Loucy (cell line): ENCODE measurements at regions not wholly inside any gene's neighbourhood (a gene's known extent, or its start where the extent isn't known, plus 50 kb on each side); places are given as distances from the start of the nearest gene placed in this dataset.

Experiments used
- H2AFZ ChIP-seq: fragments of 200-600 bp; sonication (generic); 2 replicates; pipeline ENCODE4 v1.6.0; 2016; ENCODE audit warnings: antibody characterized with exemption, mild to moderate bottlenecking, low read length, moderate library complexity
- H3F3A ChIP-seq: fragments of 200-600 bp; 2 replicates; pipeline ENCODE4 v1.6.0; 2016; ENCODE audit warnings: antibody characterized with exemption, low read depth, mild to moderate bottlenecking
- H3K27me3 ChIP-seq: fragments of 200-600 bp; sonication (generic); 2 replicates; pipeline ENCODE4 v1.6.1; 2014; ENCODE audit warnings: low read length, mild to moderate bottlenecking; ENCODE audit not compliant: insufficient read depth, poor library complexity, severe bottlenecking
- H3K36me3 ChIP-seq: fragments of 200-600 bp; sonication (generic); 2 replicates; pipeline ENCODE4 v1.6.1; 2016; ENCODE audit warnings: low read length; ENCODE audit not compliant: insufficient read depth
- H3K4me1 ChIP-seq: fragments of 200-600 bp; sonication (generic); 2 replicates; pipeline ENCODE4 v1.5.1; 2014; ENCODE audit warnings: low read length, mild to moderate bottlenecking; ENCODE audit not compliant: insufficient read depth, poor library complexity, severe bottlenecking
- H3K4me2 ChIP-seq: fragments of 200-600 bp; sonication (generic); 2 replicates; pipeline ENCODE4 v1.6.0; 2014; ENCODE audit warnings: antibody characterized with exemption, low read length, low read depth, mild to moderate bottlenecking; ENCODE audit not compliant: poor library complexity, severe bottlenecking
- H3K4me3 ChIP-seq: fragments of 200-600 bp; sonication (generic); 2 replicates; pipeline ENCODE4 v1.5.1; 2014; ENCODE audit warnings: low read length, mild to moderate bottlenecking, mixed read lengths; ENCODE audit not compliant: poor library complexity, severe bottlenecking
- H3K79me2 ChIP-seq: fragments of 200-600 bp; sonication (generic); 2 replicates; pipeline ENCODE4 v1.6.1; 2014; ENCODE audit warnings: low read length; ENCODE audit not compliant: insufficient read depth
- H3K9ac ChIP-seq: fragments of 200-600 bp; sonication (generic); 2 replicates; pipeline ENCODE4 v1.6.0; 2014; ENCODE audit warnings: mild to moderate bottlenecking, low read depth, low read length, moderate library complexity; ENCODE audit not compliant: poor library complexity, severe bottlenecking
- H3K9me2 ChIP-seq: fragments of 200-600 bp; sonication (generic); replicated peaks from 2 replicates; pipeline ENCODE4 v1.6.1; 2016; ENCODE audit warnings: low read depth, low read length, mixed read lengths
- H3K9me3 ChIP-seq: fragments of 200-600 bp; sonication (generic); 2 replicates; pipeline ENCODE4 v1.6.1; 2014; ENCODE audit warnings: mild to moderate bottlenecking, antibody characterized with exemption, low read length, low read depth; ENCODE audit not compliant: insufficient read depth
- H4K20me1 ChIP-seq: fragments of 200-600 bp; sonication (generic); 2 replicates; pipeline ENCODE4 v1.6.0; 2014; ENCODE audit warnings: antibody characterized with exemption, low read length, mild to moderate bottlenecking; ENCODE audit not compliant: insufficient read depth, poor library complexity, severe bottlenecking
- EZH2phosphoT487 ChIP-seq: fragments of 200-600 bp; IDR thresholded peaks from 2 replicates; pipeline ENCODE4 v1.6.1; 2018; ENCODE audit warnings: antibody characterized with exemption, mild to moderate bottlenecking, moderate library complexity, borderline replicate concordance
- TF ChIP-seq, protein P1 (sequence below): fragments of 200-600 bp; sonication (generic); conservative IDR thresholded peaks from 2 replicates; pipeline ENCODE4 v1.5.1; 2014; ENCODE audit warnings: mild to moderate bottlenecking, antibody characterized with exemption, low read length

DNA sequence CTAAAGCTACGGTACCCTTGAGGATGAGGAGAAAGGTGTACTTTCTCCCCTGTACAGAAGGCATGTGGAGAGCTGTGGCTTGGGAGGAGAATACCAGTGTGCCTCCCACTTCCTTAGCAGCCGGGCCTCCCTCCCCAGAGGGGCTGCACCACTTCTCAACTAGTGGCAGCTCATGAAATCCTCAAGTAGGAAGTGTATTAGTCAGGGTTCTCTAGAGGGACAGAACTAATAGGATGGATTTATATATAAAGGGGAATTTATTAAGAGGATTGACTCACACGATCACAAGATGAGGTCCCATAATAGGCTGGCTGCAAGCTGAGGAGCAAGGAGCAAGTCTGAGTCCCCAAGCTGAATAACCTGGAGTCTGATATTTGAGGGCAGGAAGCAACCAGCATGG, 53.1 kb upstream of the PPP2R5A start:
- TF ChIP-seq, protein P1, sequence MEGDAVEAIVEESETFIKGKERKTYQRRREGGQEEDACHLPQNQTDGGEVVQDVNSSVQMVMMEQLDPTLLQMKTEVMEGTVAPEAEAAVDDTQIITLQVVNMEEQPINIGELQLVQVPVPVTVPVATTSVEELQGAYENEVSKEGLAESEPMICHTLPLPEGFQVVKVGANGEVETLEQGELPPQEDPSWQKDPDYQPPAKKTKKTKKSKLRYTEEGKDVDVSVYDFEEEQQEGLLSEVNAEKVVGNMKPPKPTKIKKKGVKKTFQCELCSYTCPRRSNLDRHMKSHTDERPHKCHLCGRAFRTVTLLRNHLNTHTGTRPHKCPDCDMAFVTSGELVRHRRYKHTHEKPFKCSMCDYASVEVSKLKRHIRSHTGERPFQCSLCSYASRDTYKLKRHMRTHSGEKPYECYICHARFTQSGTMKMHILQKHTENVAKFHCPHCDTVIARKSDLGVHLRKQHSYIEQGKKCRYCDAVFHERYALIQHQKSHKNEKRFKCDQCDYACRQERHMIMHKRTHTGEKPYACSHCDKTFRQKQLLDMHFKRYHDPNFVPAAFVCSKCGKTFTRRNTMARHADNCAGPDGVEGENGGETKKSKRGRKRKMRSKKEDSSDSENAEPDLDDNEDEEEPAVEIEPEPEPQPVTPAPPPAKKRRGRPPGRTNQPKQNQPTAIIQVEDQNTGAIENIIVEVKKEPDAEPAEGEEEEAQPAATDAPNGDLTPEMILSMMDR, result no peak
- TF ChIP-seq EZH2phosphoT487, result no peak
- Histone ChIP-seq H3K4me3 (no peak overlapping the region), H3K9me3 (no peaks in the 10 kb centered on the region), H3K79me2 (no peaks in the 10 kb centered on the region), H3F3A (no peaks in the 10 kb centered on the region), H3K4me2 (peak overlapping the region; percentile 41), H2AFZ (peak overlapping the region; percentile 83), H3K27me3 (no peaks in the 10 kb centered on the region), H3K36me3 (no peaks in the 10 kb centered on the region), H4K20me1 (no peaks in the 10 kb centered on the region), H3K4me1 (peaks cover 22% of the 10 kb centered on the region), H3K9ac (peak overlapping the region; percentile 12), H3K9me2 (no peaks in the 10 kb centered on the region)

DNA sequence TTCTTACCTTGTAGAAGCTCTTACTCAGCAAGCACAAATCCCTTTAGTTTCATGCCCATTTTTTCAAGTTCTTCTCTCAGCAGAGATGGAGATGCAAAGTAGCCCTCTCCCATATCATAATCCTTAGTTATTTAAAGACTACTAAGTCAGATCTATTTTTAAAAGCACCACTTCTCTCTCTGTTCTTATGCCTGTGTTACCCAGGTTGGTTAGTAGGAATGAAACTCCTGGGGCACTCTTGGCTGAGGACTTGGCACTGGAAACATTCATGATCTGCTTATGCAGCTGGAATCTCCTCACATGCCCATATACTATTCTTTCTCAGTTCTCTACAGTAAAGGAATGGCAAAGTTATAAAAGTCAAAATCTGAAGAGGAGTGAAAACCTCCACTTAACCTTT, 51.9 kb upstream of the PPP2R5A start:
- H3K4me3 ChIP-seq, result no peak overlapping the region
- no peaks in the 10 kb centered on the region for H3K79me2 ChIP-seq
- no peaks in the 10 kb centered on the region for H3K27me3 ChIP-seq
- no peaks in the 10 kb centered on the region for H3K9me3 ChIP-seq
- H3K36me3 ChIP-seq, result no peaks in the 10 kb centered on the region
- no peaks in the 10 kb centered on the region for H4K20me1 ChIP-seq
- H3K9me2 ChIP-seq, result no peaks in the 10 kb centered on the region
- H2AFZ ChIP-seq, result no peak overlapping the region
- TF ChIP-seq, protein P1, result no peak
- no peak for TF ChIP-seq EZH2phosphoT487
- no peak overlapping the region for H3K4me2 ChIP-seq
- peaks cover 22% of the 10 kb centered on the region for H3K4me1 ChIP-seq
- H3F3A ChIP-seq, result no peaks in the 10 kb centered on the region
- no peak overlapping the region for H3K9ac ChIP-seq

- Histone ChIP-seq H3K36me3 (no peaks in the 10 kb centered on the region), H3F3A (no peaks in the 10 kb centered on the region), H2AFZ (0 out of 2 replicates have a peak overlapping the region, but pooled peaks have one; percentile 51), H3K27me3 (no peaks in the 10 kb centered on the region), H3K9ac (no peak overlapping the region), H3K9me3 (no peaks in the 10 kb centered on the region), H3K4me2 (peak overlapping the region; percentile 49), H3K79me2 (no peaks in the 10 kb centered on the region), H4K20me1 (no peaks in the 10 kb centered on the region), H3K4me3 (peak overlapping the region; percentile 33), H3K4me1 (peaks cover 22% of the 10 kb centered on the region), H3K9me2 (no peaks in the 10 kb centered on the region)
- TF ChIP-seq, protein P1, result no peak
- TF ChIP-seq EZH2phosphoT487, result no peak
Observed at GRCh38 chr1:212234431-212235395, 50.5 kb upstream of the PPP2R5A start.
